ENCODE measurements at regions not wholly inside any gene's neighbourhood (a gene's known extent, or its start where the extent isn't known, plus 50 kb on each side); places are given as distances from the start of the nearest gene placed in this dataset.

- H3F3A ChIP-seq (ENCODE audit: control insufficient read depth, insufficient read depth), result no peaks in the 10 kb centered on the region
- TF ChIP-seq EZH2phosphoT487 (IDR thresholded peaks at IDR 0.05; ENCODE audit: borderline replicate concordance, low read length), result no peak
Observed at GRCh38 chr11:98101329-98101728, 919.4 kb upstream of the CNTN5 start.

DNA sequence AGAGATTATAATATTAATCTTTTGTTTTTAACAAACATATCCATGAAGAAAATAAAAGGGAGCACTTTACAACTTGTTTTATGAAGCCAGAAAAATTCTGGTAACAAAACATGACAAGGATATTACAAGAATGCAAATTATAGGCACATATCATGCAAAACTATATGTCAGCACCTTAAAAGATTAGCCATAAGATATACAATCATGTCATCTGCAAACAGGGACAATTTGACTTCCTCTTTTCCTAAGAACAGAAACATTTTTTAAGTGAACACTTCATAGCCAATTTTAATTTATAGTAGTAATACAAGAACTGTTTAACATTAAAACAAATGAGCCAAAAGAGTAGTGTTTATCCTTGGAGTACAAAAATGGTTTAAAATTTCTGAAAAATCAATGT, 916.5 kb upstream of the CNTN5 start:
- H3K79me2 ChIP-seq (ENCODE audit: control insufficient read depth, low read length), result no peaks in the 10 kb centered on the region
- H4K20me1 ChIP-seq (ENCODE audit: control insufficient read depth, insufficient read depth, low read depth, low read length), result no peaks in the 10 kb centered on the region
- no peak overlapping the region for H3K4me3 ChIP-seq (ENCODE audit: low read length)
- H3K9me3 ChIP-seq (ENCODE audit: control insufficient read depth, insufficient read depth, low read length), result no peaks in the 10 kb centered on the region
- no peaks in the 10 kb centered on the region for H3K4me1 ChIP-seq (ENCODE audit: control insufficient read depth, low read length)
- H3K27me3 ChIP-seq (ENCODE audit: control insufficient read depth, low read length), result no peaks in the 10 kb centered on the region
- no peak for TF ChIP-seq CTCF (IDR thresholded peaks at IDR 0.05; ENCODE audit: low read depth, low read length, poor library complexity, severe bottlenecking)
- no peak for TF ChIP-seq EZH2phosphoT487 (IDR thresholded peaks at IDR 0.05; ENCODE audit: borderline replicate concordance, low read length)
- H3F3A ChIP-seq (ENCODE audit: control insufficient read depth, insufficient read depth), result no peaks in the 10 kb centered on the region
- no peaks in the 10 kb centered on the region for H3K9me2 ChIP-seq (replicated peaks; ENCODE audit: control insufficient read depth, low read length)
- H3K4me2 ChIP-seq (ENCODE audit: low read length), result no peak overlapping the region
- no peak overlapping the region for H3K27ac ChIP-seq (ENCODE audit: low read depth, low read length)
- H3K36me3 ChIP-seq (ENCODE audit: control insufficient read depth, low read length), result no peaks in the 10 kb centered on the region

More at GRCh38 chr11:98101329-98101728, 919.4 kb upstream of the CNTN5 start:
- no peak overlapping the region for H3K27ac ChIP-seq (ENCODE audit: low read depth, low read length)
- H4K20me1 ChIP-seq (ENCODE audit: control insufficient read depth, insufficient read depth, low read depth, low read length), result no peaks in the 10 kb centered on the region
- H3K79me2 ChIP-seq (ENCODE audit: control insufficient read depth, low read length), result no peaks in the 10 kb centered on the region
- H3K27me3 ChIP-seq (ENCODE audit: control insufficient read depth, low read length), result no peaks in the 10 kb centered on the region
- H3K4me2 ChIP-seq (ENCODE audit: low read length), result no peak overlapping the region
- H3K9me3 ChIP-seq (ENCODE audit: control insufficient read depth, insufficient read depth, low read length), result no peaks in the 10 kb centered on the region
- no peaks in the 10 kb centered on the region for H3K4me1 ChIP-seq (ENCODE audit: control insufficient read depth, low read length)
- no peaks in the 10 kb centered on the region for H3K9me2 ChIP-seq (replicated peaks; ENCODE audit: control insufficient read depth, low read length)
- no peaks in the 10 kb centered on the region for H3K36me3 ChIP-seq (ENCODE audit: control insufficient read depth, low read length)
- H3K4me3 ChIP-seq (ENCODE audit: low read length), result no peak overlapping the region

DNA sequence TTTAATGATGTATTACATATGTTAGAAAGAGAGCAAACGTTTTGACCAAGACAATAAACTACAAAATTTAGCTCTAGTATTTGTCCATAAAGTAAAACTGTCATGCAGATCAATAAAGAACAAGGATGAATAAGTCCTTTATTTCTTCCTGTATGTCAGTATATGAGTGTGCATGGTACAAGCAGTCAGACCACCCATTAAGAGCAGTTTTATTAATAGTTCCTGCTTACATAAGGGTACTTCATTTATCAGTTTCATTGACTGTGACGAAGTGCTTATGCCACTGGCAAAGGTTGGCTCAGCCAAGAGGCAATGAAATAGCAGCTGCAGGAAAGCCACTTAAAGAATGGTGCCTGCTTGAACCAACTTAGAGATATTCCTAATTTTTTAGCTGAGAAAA, 913.0 kb upstream of the CNTN5 start:
- Histone ChIP-seq H3K9me2 (replicated peaks; ENCODE audit: control insufficient read depth, low read length) (no peaks in the 10 kb centered on the region), H3K4me1 (ENCODE audit: control insufficient read depth, low read length) (no peaks in the 10 kb centered on the region), H4K20me1 (ENCODE audit: control insufficient read depth, insufficient read depth, low read depth, low read length) (no peaks in the 10 kb centered on the region), H3K27ac (ENCODE audit: low read depth, low read length) (no peak overlapping the region), H3K79me2 (ENCODE audit: control insufficient read depth, low read length) (no peaks in the 10 kb centered on the region), H3K27me3 (ENCODE audit: control insufficient read depth, low read length) (no peaks in the 10 kb centered on the region), H3K36me3 (ENCODE audit: control insufficient read depth, low read length) (no peaks in the 10 kb centered on the region), H3K9me3 (ENCODE audit: control insufficient read depth, insufficient read depth, low read length) (no peaks in the 10 kb centered on the region), H3K4me3 (ENCODE audit: low read length) (no peak overlapping the region), H3F3A (ENCODE audit: control insufficient read depth, insufficient read depth) (no peaks in the 10 kb centered on the region), H3K4me2 (ENCODE audit: low read length) (no peak overlapping the region)
- TF ChIP-seq EZH2phosphoT487 (IDR thresholded peaks at IDR 0.05; ENCODE audit: borderline replicate concordance, low read length), result no peak
- no peak for TF ChIP-seq CTCF (IDR thresholded peaks at IDR 0.05; ENCODE audit: low read depth, low read length, poor library complexity, severe bottlenecking)

GRCh38 chr11:98110030-98110429, 910.7 kb upstream of the CNTN5 start:
- no peak for TF ChIP-seq CTCF (IDR thresholded peaks at IDR 0.05; ENCODE audit: low read depth, low read length, poor library complexity, severe bottlenecking)
- no peak for TF ChIP-seq EZH2phosphoT487 (IDR thresholded peaks at IDR 0.05; ENCODE audit: borderline replicate concordance, low read length)
- H3K4me2 ChIP-seq (ENCODE audit: low read length), result no peak overlapping the region

More at GRCh38 chr11:98110030-98110429, 910.7 kb upstream of the CNTN5 start:
- H3F3A ChIP-seq (ENCODE audit: control insufficient read depth, insufficient read depth), result no peaks in the 10 kb centered on the region
- H4K20me1 ChIP-seq (ENCODE audit: control insufficient read depth, insufficient read depth, low read depth, low read length), result no peaks in the 10 kb centered on the region
- H3K4me1 ChIP-seq (ENCODE audit: control insufficient read depth, low read length), result no peaks in the 10 kb centered on the region
- H3K9me2 ChIP-seq (replicated peaks; ENCODE audit: control insufficient read depth, low read length), result no peaks in the 10 kb centered on the region
- no peaks in the 10 kb centered on the region for H3K27me3 ChIP-seq (ENCODE audit: control insufficient read depth, low read length)
- no peaks in the 10 kb centered on the region for H3K79me2 ChIP-seq (ENCODE audit: control insufficient read depth, low read length)
- no peaks in the 10 kb centered on the region for H3K36me3 ChIP-seq (ENCODE audit: control insufficient read depth, low read length)
- H3K9me3 ChIP-seq (ENCODE audit: control insufficient read depth, insufficient read depth, low read length), result no peaks in the 10 kb centered on the region
- H3K27ac ChIP-seq (ENCODE audit: low read depth, low read length), result no peak overlapping the region
- no peak overlapping the region for H3K4me3 ChIP-seq (ENCODE audit: low read length)
